Endodermal cell (in vitro differentiated cells): ENCODE measurements at regions not wholly inside any gene's neighbourhood (a gene's known extent, or its start where the extent isn't known, plus 50 kb on each side); places are given as distances from the start of the nearest gene placed in this dataset.

ENCODE experiments used
- DNase-seq: peaks from one replicate; pipeline ENCODE4 v3.0.0-alpha.2; 2017
- H3K27ac ChIP-seq: 2 replicates; pipeline ENCODE4 v1.5.1; 2013; ENCODE audit warnings: mild to moderate bottlenecking, low read depth, low read length, moderate library complexity
- H3K27me3 ChIP-seq: 2 replicates; pipeline ENCODE4 v1.6.1; 2013; ENCODE audit warnings: mild to moderate bottlenecking, low read length, moderate library complexity; ENCODE audit not compliant: insufficient read depth, control insufficient read depth, poor library complexity, severe bottlenecking
- H3K36me3 ChIP-seq: 2 replicates; pipeline ENCODE4 v1.7.0; 2013; ENCODE audit warnings: mild to moderate bottlenecking, low read length, moderate library complexity; ENCODE audit not compliant: control insufficient read depth, insufficient read depth
- H3K4me1 ChIP-seq: one replicate; pipeline ENCODE4 v1.7.0; 2013; ENCODE audit warnings: low read length; ENCODE audit not compliant: control insufficient read depth, insufficient read depth
- H3K4me3 ChIP-seq: 2 replicates; pipeline ENCODE4 v1.5.1; 2013; ENCODE audit warnings: mild to moderate bottlenecking, low read length, moderate library complexity
- H3K9ac ChIP-seq: 2 replicates; pipeline ENCODE4 v1.6.1; 2013; ENCODE audit warnings: mild to moderate bottlenecking, low read length, moderate library complexity; ENCODE audit not compliant: poor library complexity, severe bottlenecking; ENCODE audit errors: extremely low read depth
- H3K9me3 ChIP-seq: 2 replicates; pipeline ENCODE4 v1.6.1; 2013; ENCODE audit warnings: mild to moderate bottlenecking, low read length, moderate library complexity; ENCODE audit not compliant: control insufficient read depth
- H3K27ac Mint-ChIP-seq: 2 replicates; pipeline ENCODE4 v1.8.0; 2020; ENCODE audit warnings: mixed read lengths
- H3K27me3 Mint-ChIP-seq: 2 replicates; pipeline ENCODE4 v1.8.0; 2021; ENCODE audit warnings: mild to moderate bottlenecking, mixed read lengths; ENCODE audit not compliant: insufficient read depth
- H3K36me3 Mint-ChIP-seq: 2 replicates; pipeline ENCODE4 v1.8.0; 2020; ENCODE audit warnings: low read depth, mixed read lengths
- H3K4me1 Mint-ChIP-seq: 2 replicates; pipeline ENCODE4 v1.8.0; 2020; ENCODE audit warnings: mixed read lengths
- H3K4me3 Mint-ChIP-seq: 2 replicates; pipeline ENCODE4 v1.8.0; 2020; ENCODE audit warnings: mild to moderate bottlenecking, moderate library complexity, mixed read lengths
- H3K9me3 Mint-ChIP-seq: 2 replicates; pipeline ENCODE4 v1.8.0; 2020; ENCODE audit warnings: mild to moderate bottlenecking, mixed read lengths
- CTCF ChIP-seq: fragments of 200-600 bp; sonication (generic); conservative IDR thresholded peaks from 2 replicates; pipeline ENCODE4 v1.5.0; 2021; ENCODE audit warnings: antibody characterized with exemption, mild to moderate bottlenecking
- WGBS, 2 experiments: methylation state at CpG; one replicate each; pipeline versions ENCODE4 v1.1.5 to v1.1.7; 2013; ENCODE audit warnings: missing lambda C conversion rate in 2 of 2, mixed read lengths in 1 of 2; ENCODE audit not compliant: insufficient coverage in 1 of 2, insufficient read length in 1 of 2; 5-methylcytosine and 5-hydroxymethylcytosine counted together

GRCh38 chr5:136808756-136809155, 443.4 kb upstream of the TRPC7 start:
- H3K4me3 ChIP-seq: no peak overlapping the region
- DNase-seq: no peak
- Mint-ChIP-seq H3K9me3 (no peaks in the 10 kb centered on the region), H3K27ac (no peak overlapping the region), H3K36me3 (no peaks in the 10 kb centered on the region), H3K4me3 (no peak overlapping the region), H3K27me3 (peaks cover 2% of the 10 kb centered on the region), H3K4me1 (no peaks in the 10 kb centered on the region)
- no peaks in the 10 kb centered on the region for H3K9me3 ChIP-seq
- no peaks in the 10 kb centered on the region for H3K27me3 ChIP-seq
- no peak for TF ChIP-seq CTCF
- no peak overlapping the region for H3K27ac ChIP-seq
- H3K36me3 ChIP-seq: no peaks in the 10 kb centered on the region
- H3K9ac ChIP-seq: no peak overlapping the region
- no peaks in the 10 kb centered on the region for H3K4me1 ChIP-seq
- 95 to 100% methylated on average over 2 to 4 of the region's 4 CpGs for WGBS, 2 experiments

- no peaks in the 10 kb centered on the region for H3K9me3 Mint-ChIP-seq
- no peak overlapping the region for H3K4me3 ChIP-seq
- H3K9me3 ChIP-seq: no peaks in the 10 kb centered on the region
- WGBS, 2 experiments: 80 to 97% methylated on average over 1 to 2 of the region's 2 CpGs
- H3K36me3 Mint-ChIP-seq: no peaks in the 10 kb centered on the region
- peaks cover 2% of the 10 kb centered on the region for H3K27me3 Mint-ChIP-seq
- no peaks in the 10 kb centered on the region for H3K4me1 ChIP-seq
- no peak overlapping the region for H3K4me3 Mint-ChIP-seq
- no peak overlapping the region for H3K27ac Mint-ChIP-seq
- H3K9ac ChIP-seq: no peak overlapping the region
- TF ChIP-seq CTCF: peak; percentile 66
- DNase-seq: no peak
- no peaks in the 10 kb centered on the region for H3K4me1 Mint-ChIP-seq
- H3K36me3 ChIP-seq: no peaks in the 10 kb centered on the region
- no peaks in the 10 kb centered on the region for H3K27me3 ChIP-seq
- H3K27ac ChIP-seq: no peak overlapping the region
Observed at GRCh38 chr5:136805466-136805865, 440.1 kb upstream of the TRPC7 start.

GRCh38 chr5:136802383-136802782, 437.0 kb upstream of the TRPC7 start:
- peak; percentile 66 for TF ChIP-seq CTCF
- H3K9me3 ChIP-seq: no peaks in the 10 kb centered on the region
- no peak overlapping the region for H3K27ac ChIP-seq
- H3K27ac Mint-ChIP-seq: no peak overlapping the region
- H3K4me1 ChIP-seq: no peaks in the 10 kb centered on the region
- H3K36me3 Mint-ChIP-seq: no peaks in the 10 kb centered on the region
- no peaks in the 10 kb centered on the region for H3K27me3 Mint-ChIP-seq
- H3K4me3 ChIP-seq: no peak overlapping the region
- no peaks in the 10 kb centered on the region for H3K36me3 ChIP-seq
- DNase-seq: peak; percentile 64
- WGBS, 2 experiments: 64 to 81% methylated on average over 2 of the region's 2 CpGs
- no peaks in the 10 kb centered on the region for H3K27me3 ChIP-seq
- H3K9me3 Mint-ChIP-seq: no peaks in the 10 kb centered on the region
- H3K4me1 Mint-ChIP-seq: no peaks in the 10 kb centered on the region
- H3K9ac ChIP-seq: no peak overlapping the region
- no peak overlapping the region for H3K4me3 Mint-ChIP-seq
